CD4-positive, alpha-beta T cell treated with Interleukin-6 at 100 ng/mL for 8 hours (primary cell): ENCODE measurements at regions not wholly inside any gene's neighbourhood (a gene's known extent, or its start where the extent isn't known, plus 50 kb on each side); places are given as distances from the start of the nearest gene placed in this dataset.
"Not testable (repeated sequence)": the region's sequence is repeated elsewhere in the genome, so short reads cannot be mapped to it uniquely, and the experiment has no call there.

Source experiments
- DNase-seq: peaks from one replicate; pipeline ENCODE4 v3.0.0-alpha.2; 2020; ENCODE audit warnings: mixed read lengths, low spot score

- not testable (repeated sequence) for DNase-seq
Observed at GRCh38 chr2:87675487-87675886, 72.4 kb upstream of the PLGLB2 start.

DNA sequence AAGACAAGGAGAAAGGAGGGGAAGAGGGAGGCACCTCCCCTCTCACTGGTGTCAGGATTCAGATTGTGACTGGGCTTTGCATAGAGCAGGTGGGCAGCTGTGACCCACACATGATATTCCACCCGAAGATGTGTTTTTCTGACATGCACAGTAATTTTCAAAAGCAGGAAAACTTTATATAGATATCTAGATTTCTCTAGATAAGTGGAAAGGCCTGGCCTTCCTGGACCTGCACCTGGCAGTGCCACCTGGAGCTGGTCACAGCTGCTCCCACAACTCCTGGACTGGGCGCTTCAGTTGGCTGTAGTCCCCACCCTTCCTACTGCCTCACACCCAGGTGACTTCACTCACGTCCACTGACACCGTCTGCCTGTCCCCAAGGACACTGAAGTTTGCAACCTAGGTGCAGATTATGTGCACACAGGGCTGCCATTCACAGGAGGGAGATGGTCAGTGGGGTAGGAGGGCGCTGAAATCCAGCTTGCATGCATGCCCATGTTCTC lies 70.4 kb upstream of the PLGLB2 start:
- DNase-seq = not testable (repeated sequence)

DNA sequence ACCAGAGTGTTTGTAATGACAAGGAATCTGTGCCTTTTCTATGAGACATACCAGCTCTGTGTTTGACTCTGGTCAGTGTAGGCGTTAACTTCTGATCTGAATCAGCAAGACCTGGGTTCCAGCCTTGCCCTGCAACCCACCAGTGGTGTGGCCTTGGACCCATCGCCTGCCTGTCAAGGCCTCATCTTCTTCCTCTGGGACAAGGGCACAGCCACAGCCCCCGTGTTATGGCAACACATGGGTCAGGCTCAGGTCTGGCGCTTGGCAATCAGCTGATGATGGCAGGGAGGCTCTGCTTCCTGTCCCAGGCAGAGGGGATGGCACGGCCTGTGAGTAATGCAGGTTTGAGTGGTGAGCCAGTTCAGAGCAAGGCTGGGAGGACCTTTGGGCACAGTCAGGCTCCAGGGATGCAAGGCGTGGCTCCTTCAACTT lies 69.1 kb upstream of the PLGLB2 start:
- not testable (repeated sequence) for DNase-seq

GRCh38 chr2:87679950-87680349 lies 67.9 kb upstream of the PLGLB2 start:
- not testable (repeated sequence) for DNase-seq

- not testable (repeated sequence) for DNase-seq
Observed at GRCh38 chr2:87680691-87681090, 67.2 kb upstream of the PLGLB2 start.

DNA sequence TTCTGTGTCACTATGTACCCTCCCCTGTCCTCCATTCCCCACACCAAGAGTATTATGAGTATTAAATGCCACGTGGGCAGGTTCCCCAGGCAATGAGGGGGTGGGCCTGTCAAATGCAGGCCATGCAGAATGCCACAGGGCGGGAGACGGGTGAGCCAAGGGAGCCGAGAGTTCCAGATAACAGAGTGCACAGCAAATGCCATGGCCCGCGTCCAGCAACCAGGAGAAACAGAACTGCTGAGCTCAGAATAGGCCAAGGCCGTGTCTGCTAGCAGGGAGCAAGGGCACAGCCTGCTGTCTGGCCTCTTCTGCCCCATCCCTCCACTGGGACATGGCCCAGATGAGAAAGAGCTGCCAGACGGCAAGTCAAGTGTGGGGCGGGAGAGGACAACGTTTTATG lies 64.4 kb upstream of the PLGLB2 start:
- DNase-seq = not testable (repeated sequence)

DNA sequence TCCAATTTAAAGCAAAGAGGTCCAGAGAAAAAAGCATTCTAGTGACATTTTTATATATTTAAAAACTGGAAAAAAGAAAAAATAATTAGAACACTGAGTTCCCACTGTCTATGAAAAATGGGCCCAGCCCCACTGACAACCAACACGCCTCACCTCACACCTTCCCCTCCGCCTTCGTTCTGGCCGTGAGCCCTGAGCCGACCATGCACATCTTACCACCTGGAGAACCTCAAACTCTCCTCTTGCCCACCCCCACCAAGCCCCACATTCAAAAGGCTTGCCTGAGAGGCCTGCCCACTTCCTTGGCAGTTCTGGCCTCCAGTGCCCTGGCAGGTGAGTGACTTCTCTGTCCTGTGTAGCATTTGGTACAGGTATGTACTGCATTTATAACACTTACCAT lies 63.9 kb upstream of the PLGLB2 start:
- DNase-seq = not testable (repeated sequence)

GRCh38 chr2:87685558-87685957 lies 62.3 kb upstream of the PLGLB2 start:
- DNase-seq = not testable (repeated sequence)

DNA sequence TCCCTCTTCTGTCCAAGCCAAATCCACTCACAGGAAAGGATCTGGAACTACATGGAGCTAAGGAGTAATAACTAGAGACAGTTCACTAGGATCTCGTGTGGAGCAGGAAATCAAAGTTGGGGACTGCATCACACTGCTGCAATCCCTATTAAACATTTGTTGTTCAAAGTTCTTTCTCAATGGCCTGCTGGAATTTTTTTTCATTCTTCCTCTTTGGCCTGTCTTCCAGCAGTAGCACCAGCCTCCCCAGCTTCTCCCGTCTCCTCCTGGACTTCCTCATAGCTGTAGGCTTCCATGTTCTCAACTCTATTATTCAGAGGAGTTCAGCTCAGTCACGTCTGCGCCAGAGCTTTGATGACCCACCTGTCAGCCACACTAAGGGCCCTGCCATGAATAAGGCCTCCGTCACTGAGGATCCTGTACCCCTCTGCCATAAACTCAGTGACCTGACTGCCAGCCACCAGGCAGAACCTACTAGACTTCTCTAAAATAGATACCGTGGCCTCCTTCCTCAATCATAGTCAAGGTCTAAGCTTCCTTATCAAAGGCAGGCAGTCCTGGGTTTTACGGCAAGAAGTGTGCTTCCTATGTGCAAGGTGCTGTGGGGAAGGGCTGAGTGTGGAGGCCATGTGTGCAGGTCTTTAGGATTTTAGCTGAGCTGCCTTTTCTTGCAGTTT lies 60.9 kb upstream of the PLGLB2 start:
- not testable (repeated sequence) for DNase-seq

DNA sequence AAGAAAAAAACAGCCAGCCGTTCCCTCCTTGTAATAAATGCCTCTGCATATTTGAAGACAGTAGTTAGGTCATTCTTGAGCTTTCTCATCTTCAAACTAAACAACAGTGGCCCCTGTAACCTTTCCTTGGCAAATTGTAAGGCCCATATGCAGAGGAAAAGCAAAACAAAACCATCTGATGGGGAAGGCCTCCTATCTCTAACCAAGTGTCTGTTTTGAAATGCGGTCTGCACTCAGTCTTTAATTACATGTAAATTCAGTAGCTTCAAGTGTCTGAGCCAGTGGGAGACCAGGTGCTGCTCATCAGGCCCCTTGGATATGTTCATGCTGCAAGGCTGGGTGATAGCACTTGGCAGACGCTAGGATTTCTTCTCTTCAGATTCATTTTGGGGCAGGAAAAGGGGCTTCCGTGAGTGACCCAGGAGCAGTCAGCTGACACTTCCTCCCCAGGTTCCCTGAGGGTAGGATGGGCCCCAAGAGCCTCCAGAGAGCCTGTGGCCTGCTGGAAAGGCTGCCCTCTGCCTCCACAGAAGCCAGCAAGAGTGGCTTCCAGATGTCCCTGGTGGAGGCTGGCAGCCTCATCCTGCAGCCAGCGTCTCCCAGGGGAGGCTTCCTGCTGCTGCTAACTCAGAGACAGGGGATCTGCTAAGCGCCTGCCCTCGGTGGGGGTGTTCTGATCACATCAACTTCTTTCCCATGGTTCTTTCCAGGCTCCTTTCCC lies 60.2 kb upstream of the PLGLB2 start:
- DNase-seq = not testable (repeated sequence)

GRCh38 chr2:87691899-87692592 lies 55.8 kb upstream of the PLGLB2 start:
- DNase-seq = not testable (repeated sequence)

GRCh38 chr2:87692914-87693313 lies 55.0 kb upstream of the PLGLB2 start:
- not testable (repeated sequence) for DNase-seq

GRCh38 chr2:87693882-87694281 lies 54.0 kb upstream of the PLGLB2 start:
- DNase-seq = not testable (repeated sequence)

DNA sequence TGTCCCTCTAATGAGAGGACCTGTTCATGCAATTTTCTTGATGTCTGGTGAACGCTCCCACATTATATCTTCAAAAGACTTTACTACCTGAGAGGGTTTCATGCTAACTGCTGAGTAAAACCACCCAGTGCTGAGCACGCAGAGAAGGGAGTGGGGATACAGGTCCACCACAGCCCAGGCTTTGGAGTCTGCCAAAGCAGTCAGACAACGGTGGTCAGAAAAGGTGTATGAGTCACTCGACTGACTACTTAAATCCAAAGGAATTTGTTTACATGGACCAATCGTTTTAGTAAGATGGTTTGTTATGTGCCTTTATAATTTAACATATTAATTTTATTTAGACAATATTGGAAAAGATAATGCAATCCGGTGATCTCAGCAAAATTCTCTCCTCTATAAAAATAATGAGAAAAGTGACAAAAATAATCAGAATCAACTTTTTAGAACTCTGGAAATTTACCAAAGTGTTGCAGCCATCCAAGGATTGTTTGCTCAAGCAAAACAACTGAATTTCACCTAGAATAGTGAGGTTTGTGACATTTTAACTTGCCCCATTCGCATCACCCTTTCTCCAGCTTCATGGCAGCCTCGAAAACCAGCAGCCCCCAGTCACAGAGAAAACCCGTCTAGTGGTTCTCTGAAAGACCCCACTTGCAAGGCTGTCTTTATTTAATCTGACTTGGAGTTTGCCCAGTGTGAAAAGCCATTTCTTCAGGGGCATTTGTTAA lies 52.1 kb upstream of the PLGLB2 start:
- not testable (repeated sequence) for DNase-seq
